SK-N-SH treated with all-trans-retinoic acid at 6 μM for 48 hours (cell line): ENCODE measurements at regions not wholly inside any gene's neighbourhood (a gene's known extent, or its start where the extent isn't known, plus 50 kb on each side); places are given as distances from the start of the nearest gene placed in this dataset.
"Not testable (repeated sequence)": the region's sequence is repeated elsewhere in the genome, so short reads cannot be mapped to it uniquely, and the experiment has no call there.

ENCODE experiments used
- ATAC-seq: fragments of 200-7000 bp; cut with Tn5 transposase; 3 replicates; pipeline ENCODE4 v1.9.1; 2020; ENCODE audit warnings: mild to moderate bottlenecking, moderate library complexity
- ARNTL ChIP-seq: fragments of 450-650 bp; formaldehyde crosslinking; IDR thresholded peaks from 2 replicates; pipeline ENCODE4 v1.5.0; 2020; ENCODE audit warnings: low read depth, mild to moderate bottlenecking, moderate library complexity, borderline replicate concordance
- BACH2 ChIP-seq: fragments of 250-450 bp; sonication (Bioruptor Pico); IDR thresholded peaks from 2 replicates; pipeline ENCODE4 v1.9.0; 2021; ENCODE audit warnings: mild to moderate bottlenecking, borderline replicate concordance
- CREB5 ChIP-seq: fragments of 250-450 bp; sonication (Bioruptor Pico); IDR thresholded peaks from 2 replicates; pipeline ENCODE4 v1.5.1; 2020; ENCODE audit warnings: low read depth, mild to moderate bottlenecking, moderate library complexity
- CSDC2 ChIP-seq: fragments of 250-450 bp; sonication (Bioruptor Pico); IDR thresholded peaks from 2 replicates; pipeline ENCODE4 v1.5.0; 2020; ENCODE audit warnings: mild to moderate bottlenecking, moderate library complexity
- CSRNP3 ChIP-seq: fragments of 250-450 bp; sonication (Bioruptor Pico); IDR thresholded peaks from 2 replicates; pipeline ENCODE4 v1.5.1; 2021; ENCODE audit warnings: mild to moderate bottlenecking, moderate library complexity
- ESRRG ChIP-seq: fragments of 250-450 bp; sonication (Bioruptor Pico); IDR thresholded peaks from 2 replicates; pipeline ENCODE4 v1.6.1; 2021; ENCODE audit warnings: mild to moderate bottlenecking
- GLIS3 ChIP-seq: fragments of 250-450 bp; sonication (Bioruptor Pico); IDR thresholded peaks from 2 replicates; pipeline ENCODE4 v1.5.0; 2020; ENCODE audit warnings: mild to moderate bottlenecking, moderate library complexity
- ISL1 ChIP-seq: fragments of 250-450 bp; sonication (Bioruptor Pico); IDR thresholded peaks from 2 replicates; pipeline ENCODE4 v2.1.2; 2022; ENCODE audit warnings: mild to moderate bottlenecking, moderate library complexity
- OSR1 ChIP-seq: fragments of 250-450 bp; sonication (Bioruptor Pico); IDR thresholded peaks from 2 replicates; pipeline ENCODE4 v1.8.0; 2022; ENCODE audit warnings: moderate library complexity, mild to moderate bottlenecking, inconsistent platforms
- PATZ1 ChIP-seq: fragments of 250-450 bp; sonication (Bioruptor Pico); IDR thresholded peaks from 2 replicates; pipeline ENCODE4 v1.8.0; 2020; ENCODE audit warnings: mild to moderate bottlenecking, moderate library complexity, borderline replicate concordance
- POU6F1 ChIP-seq: fragments of 250-450 bp; sonication (Bioruptor Pico); IDR thresholded peaks from 2 replicates; pipeline ENCODE4 v1.8.0; 2021; ENCODE audit warnings: low read depth, mild to moderate bottlenecking, moderate library complexity, borderline replicate concordance
- PPARA ChIP-seq: fragments of 250-450 bp; sonication (Bioruptor Pico); IDR thresholded peaks from 2 replicates; pipeline ENCODE4 v1.5.0; 2020; ENCODE audit warnings: mild to moderate bottlenecking, borderline replicate concordance
- RARB ChIP-seq: fragments of 250-450 bp; sonication (Bioruptor Pico); IDR thresholded peaks from 2 replicates; pipeline ENCODE4 v1.8.0; 2021; ENCODE audit warnings: mild to moderate bottlenecking, moderate library complexity
- SNAI2 ChIP-seq: fragments of 250-450 bp; sonication (Bioruptor Pico); IDR thresholded peaks from 2 replicates; pipeline ENCODE4 v1.5.0; 2020; ENCODE audit warnings: mild to moderate bottlenecking, moderate library complexity
- TCF4 ChIP-seq: fragments of 250-450 bp; sonication (Bioruptor Pico); IDR thresholded peaks from 2 replicates; pipeline ENCODE4 v1.8.0; 2021; ENCODE audit warnings: mild to moderate bottlenecking, moderate library complexity, borderline replicate concordance
- TOX ChIP-seq: fragments of 250-450 bp; sonication (Bioruptor Pico); IDR thresholded peaks from 2 replicates; pipeline ENCODE4 v1.8.0; 2021; ENCODE audit warnings: mild to moderate bottlenecking, moderate library complexity, borderline replicate concordance
- ZC3H10 ChIP-seq: fragments of 250-450 bp; sonication (Bioruptor Pico); IDR thresholded peaks from 2 replicates; pipeline ENCODE4 v1.5.1; 2021; ENCODE audit warnings: mild to moderate bottlenecking, moderate library complexity
- ZFP3 ChIP-seq: fragments of 250-450 bp; sonication (Bioruptor Pico); IDR thresholded peaks from 2 replicates; pipeline ENCODE4 v1.5.0; 2020; ENCODE audit warnings: mild to moderate bottlenecking, moderate library complexity
- ZFP30 ChIP-seq: fragments of 450-650 bp; formaldehyde crosslinking; IDR thresholded peaks from 2 replicates; pipeline ENCODE4 v1.5.0; 2022; ENCODE audit warnings: mild to moderate bottlenecking, moderate library complexity
- ZNF70 ChIP-seq: fragments of 450-650 bp; formaldehyde crosslinking; IDR thresholded peaks from 2 replicates; pipeline ENCODE4 v1.5.0; 2020; ENCODE audit warnings: mild to moderate bottlenecking, moderate library complexity
- ZNF8 ChIP-seq: fragments of 450-650 bp; formaldehyde crosslinking; IDR thresholded peaks from 2 replicates; pipeline ENCODE4 v1.5.0; 2020; ENCODE audit warnings: mild to moderate bottlenecking, moderate library complexity

GRCh38 chr6:67431076-67431475 lies 1204.0 kb upstream of the ADGRB3 start:
- no peak for ATAC-seq
- no peak for TF ChIP-seq OSR1
- no peak for TF ChIP-seq ISL1 (CRISPR knock-in tag)
- TF ChIP-seq PPARA (CRISPR knock-in tag), result no peak
- TF ChIP-seq ZFP30 (CRISPR knock-in tag), result no peak
- no peak for TF ChIP-seq CREB5 (CRISPR knock-in tag)

GRCh38 chr6:67426686-67427085 lies 1208.4 kb upstream of the ADGRB3 start:
- not testable (repeated sequence) for ATAC-seq

GRCh38 chr6:67412035-67412434 lies 1223.0 kb upstream of the ADGRB3 start:
- TF ChIP-seq PATZ1 (no peak), ISL1 (CRISPR knock-in tag) (no peak), ZNF70 (CRISPR knock-in tag) (no peak), TCF4 (CRISPR knock-in tag) (no peak), TOX (CRISPR knock-in tag) (no peak), OSR1 (no peak), ZC3H10 (no peak), ZFP3 (CRISPR knock-in tag) (no peak), POU6F1 (CRISPR knock-in tag) (no peak), PPARA (CRISPR knock-in tag) (no peak), ZNF8 (CRISPR knock-in tag) (no peak), ARNTL (CRISPR knock-in tag) (no peak), SNAI2 (CRISPR knock-in tag) (no peak)
- no peak for ATAC-seq

- no peak for ATAC-seq
- no peak for TF ChIP-seq SNAI2 (CRISPR knock-in tag)
- TF ChIP-seq BACH2, result no peak
- no peak for TF ChIP-seq ZNF70 (CRISPR knock-in tag)
- TF ChIP-seq ESRRG (CRISPR knock-in tag), result no peak
- no peak for TF ChIP-seq CSRNP3 (CRISPR knock-in tag)
- TF ChIP-seq PATZ1, result no peak
- TF ChIP-seq RARB (CRISPR knock-in tag), result no peak
- no peak for TF ChIP-seq ARNTL (CRISPR knock-in tag)
- no peak for TF ChIP-seq ISL1 (CRISPR knock-in tag)
- no peak for TF ChIP-seq ZFP3 (CRISPR knock-in tag)
- no peak for TF ChIP-seq POU6F1 (CRISPR knock-in tag)
- TF ChIP-seq PPARA (CRISPR knock-in tag), result no peak
- no peak for TF ChIP-seq GLIS3 (CRISPR knock-in tag)
- TF ChIP-seq ZNF8 (CRISPR knock-in tag), result no peak
- no peak for TF ChIP-seq CSDC2 (CRISPR knock-in tag)
- no peak for TF ChIP-seq TOX (CRISPR knock-in tag)
- TF ChIP-seq, all 23 proteins: peak for 0
Measured at GRCh38 chr6:67411036-67411435, 1224.0 kb upstream of the ADGRB3 start.
